HG03439 (cell line): ENCODE measurements at regions not wholly inside any gene's neighbourhood (a gene's known extent, or its start where the extent isn't known, plus 50 kb on each side); places are given as distances from the start of the nearest gene placed in this dataset.
"Not testable (repeated sequence)": the region's sequence is repeated elsewhere in the genome, so short reads cannot be mapped to it uniquely, and the experiment has no call there.

Experiments
- ATAC-seq: cut with Tn5 transposase; IDR thresholded peaks from one replicate; pipeline ENCODE4 v1.9.1; 2021; ENCODE audit warnings: mild to moderate bottlenecking, moderate library complexity; ENCODE audit not compliant: unreplicated experiment

DNA sequence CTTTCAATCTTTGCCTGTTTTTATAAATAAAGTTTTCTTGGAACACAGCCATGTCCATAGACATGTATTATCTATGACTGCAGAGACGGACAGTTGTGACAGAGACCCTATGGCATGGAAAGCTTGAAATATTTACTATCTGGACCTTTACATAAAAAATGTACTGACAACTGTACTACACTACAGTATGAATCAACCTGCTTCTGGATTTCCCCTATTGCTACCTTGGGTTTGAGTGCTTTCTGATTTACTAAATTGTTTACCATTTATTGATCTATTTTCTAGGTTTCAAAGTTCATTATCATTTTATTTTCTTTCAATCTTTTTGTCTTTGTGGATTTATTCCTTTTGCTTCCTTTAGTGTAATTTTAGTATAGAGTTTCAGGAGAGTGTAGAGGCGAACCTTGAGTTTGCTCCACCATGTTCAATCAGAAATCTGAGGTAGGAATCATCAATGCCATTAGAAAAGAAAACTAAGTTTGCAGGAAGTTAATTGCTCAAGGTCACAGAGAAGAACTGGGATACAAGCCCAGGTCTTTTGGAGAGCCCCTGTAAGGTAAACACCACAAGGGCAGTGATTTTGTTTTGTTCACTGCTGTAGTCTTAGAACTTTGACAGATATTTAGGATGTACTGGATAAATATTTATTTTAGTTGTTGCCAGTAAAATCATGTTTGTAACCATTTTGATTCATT lies 352.8 kb upstream of the SYNCRIP start:
- ATAC-seq: no peak

DNA sequence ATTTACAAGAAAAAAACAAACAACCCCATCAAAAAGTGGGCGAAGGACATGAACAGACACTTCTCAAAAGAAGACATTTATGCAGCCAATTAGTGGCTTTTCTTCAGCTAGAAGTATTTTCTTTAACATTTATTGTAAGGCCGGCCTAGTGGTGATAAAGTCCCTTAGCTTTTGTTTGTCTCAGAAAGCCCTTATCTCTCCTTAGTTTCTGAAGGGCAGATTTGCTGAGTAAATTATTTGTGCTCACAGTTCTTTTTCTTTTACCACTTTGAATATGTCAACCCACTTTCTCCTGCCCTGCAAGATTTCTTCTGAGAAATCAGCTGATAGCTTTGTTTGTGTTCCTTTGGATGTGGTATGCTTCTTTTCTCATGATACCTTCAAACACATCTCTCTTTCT lies 344.0 kb upstream of the SYNCRIP start:
- ATAC-seq: no peak

DNA sequence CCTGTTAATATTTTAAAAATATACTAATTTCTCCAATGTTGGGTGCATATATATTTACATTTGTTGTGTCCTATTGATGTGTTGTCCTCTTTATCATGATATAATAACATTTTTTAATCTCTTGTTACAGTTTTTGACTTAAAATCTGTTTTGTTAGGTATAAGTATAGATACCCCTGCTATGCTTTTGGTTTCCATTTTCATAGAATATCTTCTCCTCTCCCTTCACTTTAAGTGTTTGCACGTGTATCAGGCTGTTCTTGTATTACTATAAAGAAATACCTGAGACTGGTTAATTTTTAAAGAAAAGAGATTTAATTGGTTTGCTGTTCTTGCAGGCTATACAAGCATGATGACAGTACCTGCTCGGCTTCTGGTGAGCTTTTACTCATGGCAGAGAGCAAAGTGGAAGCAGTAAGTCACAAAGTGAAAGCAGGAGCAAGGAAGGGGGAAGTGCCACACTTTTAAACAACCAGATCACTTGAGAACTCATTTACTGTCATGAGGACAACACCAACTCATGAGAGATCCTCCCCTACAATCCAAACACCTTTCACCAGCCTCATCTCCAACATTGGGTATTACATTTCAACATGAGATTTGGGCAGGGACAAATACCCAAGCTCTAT lies 340.5 kb upstream of the SYNCRIP start:
- ATAC-seq: no peak

DNA sequence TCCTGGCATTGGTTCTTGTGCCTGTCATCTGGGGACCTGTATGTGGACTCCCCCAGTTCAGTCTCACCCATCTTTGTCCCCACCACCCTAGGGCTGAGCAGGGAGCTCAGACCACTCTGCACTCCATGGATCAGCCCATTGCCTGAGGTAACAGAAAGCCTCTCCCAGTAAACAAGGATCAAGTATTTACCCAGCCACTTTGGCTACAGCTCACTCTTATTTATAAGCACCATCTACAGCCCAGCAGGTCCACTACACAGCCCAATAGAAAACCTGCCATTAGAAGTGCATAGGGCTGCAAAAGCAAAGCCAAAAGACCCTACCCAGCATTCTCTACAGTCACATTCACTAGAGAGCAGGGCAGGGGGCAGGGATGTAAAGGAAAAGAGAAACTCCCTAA lies 335.0 kb upstream of the SYNCRIP start:
- no peak for ATAC-seq

DNA sequence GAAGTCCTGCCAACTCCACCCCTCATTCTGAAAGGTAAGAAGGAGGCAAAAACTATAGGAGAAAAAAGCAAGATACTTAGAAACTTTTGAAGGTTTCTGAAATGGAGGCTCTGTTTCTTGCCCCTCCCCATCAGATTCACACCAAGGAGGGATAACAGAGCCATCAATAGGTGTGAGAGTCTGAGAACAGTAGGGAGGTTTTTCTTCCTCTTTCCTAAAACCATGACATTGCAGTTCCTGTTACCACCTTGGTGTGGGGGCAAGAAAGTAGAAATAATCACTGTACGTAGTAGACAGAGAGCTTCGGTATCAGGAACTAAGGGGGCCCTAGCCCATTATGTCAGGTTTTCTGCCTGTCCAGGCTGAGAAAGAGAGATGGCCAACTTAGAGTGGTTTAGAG lies 333.3 kb upstream of the SYNCRIP start:
- no peak for ATAC-seq

DNA sequence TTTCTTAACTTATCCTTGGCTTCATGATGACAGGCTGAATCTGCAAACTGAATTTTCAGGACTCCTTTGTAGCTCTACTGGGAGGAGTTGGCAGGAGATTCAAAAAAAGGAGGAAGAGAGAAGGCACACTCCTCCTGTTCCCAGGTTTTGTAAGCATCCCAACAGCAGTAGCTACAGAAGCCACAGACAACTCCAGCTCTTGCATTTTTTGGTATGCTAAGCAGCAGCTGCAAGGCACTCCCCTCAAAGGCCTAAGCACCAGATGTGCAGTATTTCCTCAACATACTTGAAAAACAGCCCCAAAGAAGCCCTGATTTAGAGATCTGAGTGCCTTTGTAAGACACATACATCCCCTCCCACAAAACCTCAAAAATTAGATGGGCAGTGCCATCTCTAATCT lies 328.6 kb upstream of the SYNCRIP start:
- no peak for ATAC-seq

DNA sequence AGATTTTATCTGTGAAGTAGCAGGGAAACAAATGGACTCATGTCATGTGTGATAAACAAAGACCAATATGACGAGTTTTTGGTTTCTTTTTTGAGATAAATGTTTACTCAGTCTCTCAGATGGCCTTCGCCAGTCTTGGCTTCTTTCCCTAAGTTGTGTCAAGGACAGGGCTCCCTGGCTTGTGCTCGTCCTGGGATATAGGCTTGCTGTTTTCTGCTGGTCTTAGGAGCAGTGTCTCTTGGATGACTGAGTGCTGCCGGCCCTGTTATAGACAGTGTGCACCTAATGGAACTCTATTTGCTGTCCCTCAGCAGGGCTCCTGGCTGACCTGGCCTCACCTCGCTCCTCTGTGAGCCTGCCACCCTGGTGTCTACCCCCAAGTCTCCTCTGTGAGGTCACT lies 324.1 kb upstream of the SYNCRIP start:
- no peak for ATAC-seq

DNA sequence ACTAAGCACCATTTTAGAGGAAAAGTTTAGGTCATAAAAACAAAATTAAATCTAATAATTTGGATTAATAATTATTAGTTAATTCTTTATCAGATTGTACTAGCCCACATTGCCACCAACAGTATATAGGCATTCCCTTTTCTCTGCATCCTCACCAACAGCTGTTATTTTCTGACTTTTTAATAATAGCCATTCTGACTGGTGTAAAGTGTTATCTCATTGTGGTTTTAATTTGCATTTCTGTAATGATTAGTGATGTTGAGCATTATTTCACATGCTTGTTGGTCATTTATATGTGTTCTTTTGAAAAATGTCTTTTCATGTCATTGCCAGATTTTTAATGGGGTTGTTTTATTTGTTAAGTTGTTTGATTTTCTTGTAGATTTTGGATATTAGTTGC lies 319.1 kb upstream of the SYNCRIP start:
- ATAC-seq: no peak

DNA sequence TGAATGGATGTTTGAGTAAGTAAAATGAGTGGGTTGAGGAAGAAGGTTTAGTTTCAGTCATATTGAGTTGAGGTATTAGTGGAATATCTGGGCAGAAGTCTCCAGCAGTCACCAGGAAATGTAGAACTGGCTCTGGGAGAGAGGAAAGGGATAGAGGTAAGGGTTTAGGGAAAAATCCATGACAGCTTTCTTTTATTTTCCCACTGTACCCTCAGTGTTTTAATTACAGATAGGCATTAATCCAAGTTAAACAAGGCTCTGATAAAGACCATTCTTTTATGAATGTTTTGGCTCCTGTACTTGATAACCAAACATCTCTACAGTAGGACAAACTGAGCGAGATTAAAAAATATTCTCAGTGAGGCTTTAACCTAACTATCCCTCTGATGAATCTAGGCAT lies 318.4 kb upstream of the SYNCRIP start:
- no peak for ATAC-seq

DNA sequence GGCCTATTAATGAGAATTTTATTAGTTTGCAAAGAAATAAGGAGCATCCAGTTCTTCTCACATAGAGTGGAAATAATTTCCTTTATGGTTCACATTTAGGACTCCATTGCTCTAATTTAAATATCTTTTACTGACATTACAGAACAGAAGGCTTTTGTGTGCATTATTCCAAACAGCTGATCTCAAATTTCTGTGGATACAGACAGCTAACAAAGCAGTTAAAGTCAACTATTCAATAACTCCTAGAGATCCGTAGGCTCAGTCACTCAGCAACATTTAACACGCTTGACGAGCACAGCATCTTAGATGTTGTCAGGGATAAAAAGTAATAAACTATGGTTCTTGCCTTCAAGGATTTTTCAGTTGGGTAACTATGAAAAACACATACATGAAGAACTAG lies 305.8 kb upstream of the SYNCRIP start:
- ATAC-seq: no peak

DNA sequence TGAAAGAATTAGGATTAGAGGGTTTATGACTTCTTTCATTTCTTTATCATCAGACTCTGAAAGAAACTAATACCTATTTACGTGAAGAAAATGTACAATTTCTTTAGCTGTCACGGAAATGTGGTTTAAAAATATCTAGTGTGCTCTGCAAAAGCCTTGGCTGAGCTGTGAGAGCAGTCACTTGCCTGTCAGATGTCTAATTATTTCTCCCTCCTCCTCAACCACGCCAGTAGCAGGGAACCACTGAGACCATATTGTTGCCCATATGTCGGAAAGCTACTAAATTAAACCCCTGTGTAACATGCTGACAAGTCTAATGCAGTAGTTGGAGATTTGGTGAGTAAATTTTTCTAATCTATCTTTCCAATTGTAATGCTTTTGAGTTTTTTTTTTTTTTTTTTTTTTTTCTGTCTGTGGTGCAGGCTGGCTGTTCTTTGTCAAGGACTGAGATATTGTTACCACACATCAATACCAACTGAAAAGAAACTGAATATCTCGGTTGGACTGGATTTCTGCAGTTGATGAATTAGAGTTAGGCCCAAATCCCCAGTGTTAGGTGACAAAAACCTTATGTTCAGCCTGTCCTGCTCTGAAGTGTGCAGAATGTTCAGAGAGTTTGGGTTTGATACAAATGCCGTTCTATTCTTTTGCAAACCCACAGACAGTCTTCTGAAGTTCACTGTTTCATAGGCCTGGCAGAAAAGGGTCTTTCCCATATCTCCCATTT lies 302.9 kb upstream of the SYNCRIP start:
- ATAC-seq: no peak

DNA sequence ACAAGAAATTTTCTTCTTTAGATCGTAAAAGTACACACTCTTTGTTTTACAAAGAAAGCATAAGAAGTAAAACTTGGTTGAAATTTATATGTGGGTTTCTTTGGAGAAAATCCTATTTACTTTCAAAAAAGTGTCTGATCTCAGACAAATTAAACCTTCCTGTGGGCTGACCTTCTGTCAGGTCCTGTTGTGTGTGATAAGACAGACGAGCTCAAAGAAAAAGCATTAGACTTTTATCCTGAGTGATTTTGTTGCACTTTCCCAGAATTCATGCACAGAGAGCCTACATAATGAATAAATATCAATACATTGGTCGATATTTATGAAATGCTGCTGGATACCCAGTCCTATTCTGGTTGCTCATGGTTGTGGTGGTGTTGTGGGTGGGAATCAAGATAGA lies 302.1 kb upstream of the SYNCRIP start:
- no peak for ATAC-seq

DNA sequence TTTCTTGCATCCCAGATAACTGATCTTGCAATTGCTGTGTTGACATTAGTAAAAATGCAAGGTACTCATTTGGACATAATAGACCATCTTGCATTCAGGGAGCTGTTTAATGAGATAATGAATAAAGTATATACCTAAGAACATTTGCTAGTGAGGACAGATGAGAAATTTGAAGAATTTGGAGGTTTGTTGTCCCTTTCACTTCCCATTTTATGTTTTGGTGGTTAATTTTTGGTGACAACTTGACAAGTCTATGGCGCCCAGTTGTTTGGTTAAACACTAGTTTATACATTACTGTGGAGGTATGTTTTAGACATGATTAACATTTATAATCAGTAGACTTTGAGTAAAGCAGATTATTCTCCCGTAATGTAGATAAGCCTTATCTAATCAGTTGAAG lies 300.2 kb upstream of the SYNCRIP start:
- no peak for ATAC-seq

DNA sequence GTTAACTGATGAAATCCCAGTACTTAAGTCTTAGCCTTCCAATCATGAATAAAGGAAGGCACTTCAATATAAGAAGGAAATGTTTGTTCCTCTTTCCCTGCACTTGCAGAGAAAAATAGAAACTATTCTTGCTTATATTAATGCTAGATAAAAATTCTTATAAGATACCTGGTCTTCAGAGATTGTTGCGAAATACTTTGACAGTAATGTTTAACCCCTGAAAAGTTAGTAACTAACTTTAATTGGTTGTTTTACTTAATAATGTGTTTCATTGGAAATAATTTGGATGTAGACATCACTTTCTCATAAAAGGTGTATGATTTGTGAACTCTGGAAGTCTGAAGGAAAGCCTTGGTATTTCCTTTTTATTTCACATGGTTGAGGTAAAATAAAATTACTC lies 294.2 kb upstream of the SYNCRIP start:
- ATAC-seq: no peak

DNA sequence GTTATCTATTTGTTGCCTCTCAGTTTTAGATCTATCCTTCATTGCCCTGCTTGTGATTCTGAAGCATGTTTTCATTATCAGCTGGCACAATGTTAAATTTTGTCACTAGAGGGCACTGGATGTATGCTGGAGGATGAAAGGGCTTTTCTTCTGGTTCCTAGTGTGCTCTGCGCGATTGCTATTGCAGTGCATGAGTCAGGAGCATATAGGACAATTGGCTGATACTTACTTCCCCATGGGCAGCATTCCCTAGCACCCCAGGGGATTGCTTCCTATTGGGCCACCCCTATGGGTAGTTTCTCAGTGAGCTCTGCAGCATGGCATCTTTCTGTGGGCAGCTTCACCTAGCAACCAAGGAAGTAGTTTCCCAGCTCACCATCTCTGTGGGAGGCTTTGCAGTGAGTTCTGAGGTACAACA lies 280.3 kb upstream of the SYNCRIP start:
- ATAC-seq: peak; percentile 78

DNA sequence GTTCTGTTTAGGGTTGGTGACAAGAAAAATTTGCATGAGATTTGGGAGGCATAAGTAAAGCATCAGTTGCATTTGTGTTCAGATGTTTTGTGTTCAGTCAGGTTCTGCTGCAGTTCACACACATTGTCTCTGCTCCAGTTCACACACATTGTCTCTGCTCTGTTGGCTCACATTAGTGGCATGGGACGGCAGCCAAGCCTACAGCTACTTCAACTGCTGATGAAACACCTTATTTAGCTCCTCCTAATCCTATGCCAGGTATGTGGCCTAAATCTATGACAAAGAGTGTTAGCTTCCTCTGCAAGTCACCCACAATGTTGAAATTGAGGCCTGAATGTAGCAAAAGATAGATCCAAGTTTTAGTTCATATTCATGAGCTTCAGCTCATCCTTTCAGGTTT lies 278.1 kb upstream of the SYNCRIP start:
- no peak for ATAC-seq

DNA sequence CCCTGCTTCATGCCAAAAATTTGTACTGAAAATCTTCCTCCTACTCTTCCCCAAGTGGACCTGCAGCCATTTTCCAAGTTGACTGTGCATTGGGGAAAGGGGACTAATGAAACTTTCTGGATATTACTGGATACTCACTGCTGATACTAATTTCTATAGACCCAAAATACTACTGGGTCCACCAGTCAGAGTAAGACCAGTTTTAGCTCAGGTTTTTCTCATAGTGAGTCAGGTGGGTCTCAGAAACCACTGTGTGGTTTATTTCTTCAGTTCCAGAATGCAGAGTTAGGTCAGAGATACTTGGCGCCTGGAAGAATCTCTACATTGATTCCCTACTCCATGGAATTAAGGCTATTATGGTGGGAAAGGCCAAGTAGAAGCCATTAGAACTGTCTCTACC lies 274.8 kb upstream of the SYNCRIP start:
- no peak for ATAC-seq

DNA sequence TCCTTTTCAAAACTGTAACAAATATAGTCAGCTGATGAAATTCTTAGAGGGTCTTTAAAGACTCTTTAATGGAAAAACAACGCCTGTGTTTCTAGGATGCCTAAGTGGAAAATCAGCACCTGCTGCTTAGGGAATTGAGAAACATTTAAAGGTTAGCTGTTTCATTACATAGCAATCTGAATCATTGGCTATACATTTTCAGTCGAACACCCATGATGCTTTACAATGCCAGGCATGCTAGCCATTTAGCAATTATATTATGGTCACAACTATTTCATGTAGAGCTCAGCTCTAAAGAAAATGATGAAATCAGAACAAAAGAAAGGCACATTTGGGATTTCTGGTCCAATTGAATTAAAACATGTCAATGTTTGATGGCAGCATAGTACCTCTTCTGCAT lies 270.3 kb upstream of the SYNCRIP start:
- ATAC-seq: no peak

DNA sequence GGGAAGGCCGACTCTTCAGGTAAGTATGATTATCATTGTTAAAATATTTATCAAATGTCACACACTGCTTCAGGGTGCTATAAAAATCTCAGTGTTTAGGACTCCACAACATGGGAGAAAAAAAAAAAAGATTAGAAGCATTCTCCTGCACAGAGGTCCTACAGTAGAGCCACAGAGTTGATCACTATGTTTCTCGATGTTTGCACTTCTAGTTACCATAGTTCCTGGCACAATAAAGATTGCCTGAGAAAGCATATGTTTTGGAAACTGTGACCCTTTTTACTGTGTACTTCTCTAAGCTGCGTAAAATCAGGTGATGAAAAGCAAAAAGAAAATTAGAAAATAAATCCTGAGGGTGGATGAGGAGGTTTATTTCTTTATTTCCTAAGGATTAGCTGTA lies 269.9 kb upstream of the SYNCRIP start:
- ATAC-seq: no peak

DNA sequence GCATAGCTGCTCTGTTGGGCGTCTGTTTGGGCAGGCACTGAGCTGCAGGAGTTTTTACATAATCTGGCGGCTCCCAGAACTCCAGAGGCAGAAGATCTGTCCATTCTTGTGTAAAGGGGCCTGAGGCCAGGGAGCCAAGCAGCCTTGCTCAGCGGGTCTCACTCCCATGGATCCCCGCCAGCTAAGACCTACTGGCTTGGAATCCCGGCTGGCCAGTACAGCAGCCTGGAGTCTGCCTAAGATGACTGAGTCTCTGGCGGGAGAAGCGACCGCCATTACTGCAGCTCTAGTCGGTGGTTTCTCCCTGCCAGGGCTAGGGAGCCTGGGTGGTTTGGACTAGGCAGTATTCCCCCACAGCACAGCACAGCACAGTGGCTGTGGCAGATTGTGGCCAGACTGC lies 268.4 kb upstream of the SYNCRIP start:
- ATAC-seq: no peak

DNA sequence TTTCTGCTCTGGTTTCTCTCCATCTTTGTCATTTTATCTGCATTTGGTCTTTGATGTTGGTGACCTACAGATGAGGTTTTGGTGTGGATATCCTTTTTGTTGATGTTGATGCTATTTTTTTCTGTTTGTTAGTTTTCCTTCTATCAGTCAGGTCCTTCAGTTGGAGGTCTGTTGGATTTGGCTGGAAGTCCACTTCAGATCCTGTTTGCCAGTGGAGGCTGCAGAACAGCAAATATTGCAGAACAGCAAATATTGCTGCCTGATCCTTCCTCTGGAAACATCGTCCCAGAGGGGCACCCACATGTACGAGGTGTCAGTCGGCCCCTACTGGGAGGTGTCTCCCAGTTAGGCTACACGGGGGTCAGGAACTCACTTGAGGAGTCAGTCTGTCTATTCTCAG lies 265.4 kb upstream of the SYNCRIP start:
- not testable (repeated sequence) for ATAC-seq

DNA sequence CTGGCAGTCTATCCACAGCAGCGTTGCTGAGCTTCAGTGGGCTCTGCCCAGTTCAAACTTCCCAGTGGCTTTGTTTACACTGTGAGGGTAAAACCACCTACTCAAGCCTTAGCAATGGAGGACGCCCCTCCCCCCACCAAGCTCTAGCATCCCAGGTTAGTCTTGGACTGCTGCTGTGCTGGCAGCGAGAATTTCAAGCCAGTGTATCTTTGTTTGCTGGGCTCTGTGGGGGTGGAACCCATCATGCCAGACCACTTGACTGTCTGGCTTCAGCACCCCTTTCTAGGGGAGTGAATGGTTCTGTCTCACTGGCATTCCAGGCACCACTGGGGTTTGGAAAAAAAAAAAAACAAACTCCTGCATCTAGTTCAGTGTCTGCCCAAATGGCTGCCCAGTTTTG lies 249.7 kb upstream of the SYNCRIP start:
- no peak for ATAC-seq
